ENCODE measurements at regions not wholly inside any gene's neighbourhood (a gene's known extent, or its start where the extent isn't known, plus 50 kb on each side); places are given as distances from the start of the nearest gene placed in this dataset.
"Not testable (repeated sequence)": the region's sequence is repeated elsewhere in the genome, so short reads cannot be mapped to it uniquely, and the experiment has no call there.

- DNase-seq (ENCODE audit: low spot score) = no peak
Measured at GRCh38 chr4:26175006-26175786, 145.6 kb upstream of the RBPJ start.

GRCh38 chr4:26175905-26176470, 144.8 kb upstream of the RBPJ start:
- no peak for DNase-seq (ENCODE audit: low spot score)

- DNase-seq (ENCODE audit: low spot score) = peak; percentile 27
Measured at GRCh38 chr4:26176598-26177149, 144.1 kb upstream of the RBPJ start.

- DNase-seq (ENCODE audit: low spot score) = no peak
Measured at GRCh38 chr4:26178854-26179253, 142.0 kb upstream of the RBPJ start.

- no peak for DNase-seq (ENCODE audit: low spot score)
Measured at GRCh38 chr4:26179316-26179760, 141.5 kb upstream of the RBPJ start.

- DNase-seq (ENCODE audit: low spot score) = no peak
Measured at GRCh38 chr4:26181616-26182015, 139.2 kb upstream of the RBPJ start.

GRCh38 chr4:26183017-26183416, 137.8 kb upstream of the RBPJ start:
- DNase-seq (ENCODE audit: low spot score) = no peak

- DNase-seq (ENCODE audit: low spot score) = no peak
Measured at GRCh38 chr4:26185436-26185835, 135.4 kb upstream of the RBPJ start.

GRCh38 chr4:26191353-26191752, 129.5 kb upstream of the RBPJ start:
- peak; percentile 7 for DNase-seq (ENCODE audit: low spot score)

GRCh38 chr4:26192899-26193869, 127.6 kb upstream of the RBPJ start:
- DNase-seq (ENCODE audit: low spot score) = no peak

GRCh38 chr4:26194764-26195163, 126.0 kb upstream of the RBPJ start:
- no peak for DNase-seq (ENCODE audit: low spot score)

GRCh38 chr4:26196567-26196966, 124.2 kb upstream of the RBPJ start:
- no peak for DNase-seq (ENCODE audit: low spot score)

- peak; percentile 97 for DNase-seq (ENCODE audit: low spot score)
Measured at GRCh38 chr4:26197018-26197779, 123.6 kb upstream of the RBPJ start.

GRCh38 chr4:26198931-26199330, 121.9 kb upstream of the RBPJ start:
- DNase-seq (ENCODE audit: low spot score) = not testable (repeated sequence)

- DNase-seq (ENCODE audit: low spot score) = no peak
Measured at GRCh38 chr4:26199596-26199995, 121.2 kb upstream of the RBPJ start.

- no peak for DNase-seq (ENCODE audit: low spot score)
Measured at GRCh38 chr4:26201120-26201519, 119.7 kb upstream of the RBPJ start.

- no peak for DNase-seq (ENCODE audit: low spot score)
Measured at GRCh38 chr4:26204249-26204825, 116.5 kb upstream of the RBPJ start.

- DNase-seq (ENCODE audit: low spot score) = no peak
Measured at GRCh38 chr4:26204911-26205370, 115.9 kb upstream of the RBPJ start.

- DNase-seq (ENCODE audit: low spot score) = peak; percentile 25
Measured at GRCh38 chr4:26206339-26206738, 114.5 kb upstream of the RBPJ start.

GRCh38 chr4:26206999-26207398, 113.8 kb upstream of the RBPJ start:
- no peak for DNase-seq (ENCODE audit: low spot score)

- DNase-seq (ENCODE audit: low spot score) = no peak
Measured at GRCh38 chr4:26207631-26208030, 113.2 kb upstream of the RBPJ start.

Measured in H4 (cell line).